ENCODE measurements at regions not wholly inside any gene's neighbourhood (a gene's known extent, or its start where the extent isn't known, plus 50 kb on each side); places are given as distances from the start of the nearest gene placed in this dataset.

DNA sequence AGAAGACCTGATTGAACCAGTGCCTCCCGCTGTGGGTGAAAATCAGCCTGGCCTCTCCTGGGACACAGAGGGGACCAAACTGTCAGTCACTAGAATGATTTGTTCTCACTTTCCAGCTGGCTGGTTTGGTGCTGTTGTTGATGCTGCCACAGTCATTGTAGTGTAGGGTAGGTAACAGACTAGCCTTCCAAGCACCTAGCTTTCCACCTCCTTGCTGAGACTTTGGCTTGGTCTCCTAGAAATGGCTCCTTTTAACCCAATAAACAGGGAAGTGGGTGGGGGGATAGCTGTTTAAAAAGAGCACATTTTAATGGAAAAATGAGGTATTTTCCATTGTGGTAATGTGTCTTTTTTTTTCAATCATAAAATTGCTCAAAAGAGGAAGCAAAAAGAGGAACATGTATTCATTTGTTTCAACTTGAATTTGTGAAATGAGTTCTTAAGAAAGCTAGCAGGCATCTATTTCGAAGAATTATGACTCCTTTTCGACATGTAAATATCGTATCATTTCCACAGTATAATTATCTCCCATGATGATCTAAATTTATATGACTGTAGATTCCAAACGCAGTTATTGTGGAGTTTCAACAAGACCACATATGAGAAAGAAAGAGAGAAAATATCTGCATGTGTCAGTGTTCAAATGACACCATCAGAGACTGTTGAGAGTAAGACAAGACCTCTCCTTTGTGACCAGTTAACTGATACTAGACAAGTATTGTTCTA is 190.1 kb downstream of the HLX start (continued):
- TF ChIP-seq, protein P1, sequence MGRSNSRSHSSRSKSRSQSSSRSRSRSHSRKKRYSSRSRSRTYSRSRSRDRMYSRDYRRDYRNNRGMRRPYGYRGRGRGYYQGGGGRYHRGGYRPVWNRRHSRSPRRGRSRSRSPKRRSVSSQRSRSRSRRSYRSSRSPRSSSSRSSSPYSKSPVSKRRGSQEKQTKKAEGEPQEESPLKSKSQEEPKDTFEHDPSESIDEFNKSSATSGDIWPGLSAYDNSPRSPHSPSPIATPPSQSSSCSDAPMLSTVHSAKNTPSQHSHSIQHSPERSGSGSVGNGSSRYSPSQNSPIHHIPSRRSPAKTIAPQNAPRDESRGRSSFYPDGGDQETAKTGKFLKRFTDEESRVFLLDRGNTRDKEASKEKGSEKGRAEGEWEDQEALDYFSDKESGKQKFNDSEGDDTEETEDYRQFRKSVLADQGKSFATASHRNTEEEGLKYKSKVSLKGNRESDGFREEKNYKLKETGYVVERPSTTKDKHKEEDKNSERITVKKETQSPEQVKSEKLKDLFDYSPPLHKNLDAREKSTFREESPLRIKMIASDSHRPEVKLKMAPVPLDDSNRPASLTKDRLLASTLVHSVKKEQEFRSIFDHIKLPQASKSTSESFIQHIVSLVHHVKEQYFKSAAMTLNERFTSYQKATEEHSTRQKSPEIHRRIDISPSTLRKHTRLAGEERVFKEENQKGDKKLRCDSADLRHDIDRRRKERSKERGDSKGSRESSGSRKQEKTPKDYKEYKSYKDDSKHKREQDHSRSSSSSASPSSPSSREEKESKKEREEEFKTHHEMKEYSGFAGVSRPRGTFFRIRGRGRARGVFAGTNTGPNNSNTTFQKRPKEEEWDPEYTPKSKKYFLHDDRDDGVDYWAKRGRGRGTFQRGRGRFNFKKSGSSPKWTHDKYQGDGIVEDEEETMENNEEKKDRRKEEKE (IDR thresholded peaks at IDR 0.05) = no peak
- TF ChIP-seq, protein P2, sequence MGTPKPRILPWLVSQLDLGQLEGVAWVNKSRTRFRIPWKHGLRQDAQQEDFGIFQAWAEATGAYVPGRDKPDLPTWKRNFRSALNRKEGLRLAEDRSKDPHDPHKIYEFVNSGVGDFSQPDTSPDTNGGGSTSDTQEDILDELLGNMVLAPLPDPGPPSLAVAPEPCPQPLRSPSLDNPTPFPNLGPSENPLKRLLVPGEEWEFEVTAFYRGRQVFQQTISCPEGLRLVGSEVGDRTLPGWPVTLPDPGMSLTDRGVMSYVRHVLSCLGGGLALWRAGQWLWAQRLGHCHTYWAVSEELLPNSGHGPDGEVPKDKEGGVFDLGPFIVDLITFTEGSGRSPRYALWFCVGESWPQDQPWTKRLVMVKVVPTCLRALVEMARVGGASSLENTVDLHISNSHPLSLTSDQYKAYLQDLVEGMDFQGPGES (IDR thresholded peaks at IDR 0.05) = no peak
- TF ChIP-seq CREM (IDR thresholded peaks at IDR 0.05; ENCODE audit: low read depth) (peak; percentile 92; the same call in 1 of the 2 replicates), KDM1A (IDR thresholded peaks at IDR 0.05; ENCODE audit: borderline replicate concordance) (no peak), CBX5 (IDR thresholded peaks at IDR 0.05; ENCODE audit: low read depth) (0 out of 2 replicates have a peak, but pooled peaks have one; percentile 15), JUND (IDR thresholded peaks at IDR 0.05; ENCODE audit: low read depth, low read length) (peak; percentile 79; the same call in 1 of the 2 replicates), IKZF2 (IDR thresholded peaks at IDR 0.05) (peak; percentile 99), POLR2A (IDR thresholded peaks at IDR 0.05; ENCODE audit: low read depth, low read length) (no peak), ZSCAN29 (IDR thresholded peaks at IDR 0.05) (no peak), CBFB (IDR thresholded peaks at IDR 0.05; ENCODE audit: low read depth) (peak; percentile 89; the same call in 1 of the 2 replicates), NR2F1 (conservative IDR thresholded peaks at IDR 0.05) (peak; percentile 33; the same call in 1 of the 2 replicates)
- TF ChIP-seq, protein P3, sequence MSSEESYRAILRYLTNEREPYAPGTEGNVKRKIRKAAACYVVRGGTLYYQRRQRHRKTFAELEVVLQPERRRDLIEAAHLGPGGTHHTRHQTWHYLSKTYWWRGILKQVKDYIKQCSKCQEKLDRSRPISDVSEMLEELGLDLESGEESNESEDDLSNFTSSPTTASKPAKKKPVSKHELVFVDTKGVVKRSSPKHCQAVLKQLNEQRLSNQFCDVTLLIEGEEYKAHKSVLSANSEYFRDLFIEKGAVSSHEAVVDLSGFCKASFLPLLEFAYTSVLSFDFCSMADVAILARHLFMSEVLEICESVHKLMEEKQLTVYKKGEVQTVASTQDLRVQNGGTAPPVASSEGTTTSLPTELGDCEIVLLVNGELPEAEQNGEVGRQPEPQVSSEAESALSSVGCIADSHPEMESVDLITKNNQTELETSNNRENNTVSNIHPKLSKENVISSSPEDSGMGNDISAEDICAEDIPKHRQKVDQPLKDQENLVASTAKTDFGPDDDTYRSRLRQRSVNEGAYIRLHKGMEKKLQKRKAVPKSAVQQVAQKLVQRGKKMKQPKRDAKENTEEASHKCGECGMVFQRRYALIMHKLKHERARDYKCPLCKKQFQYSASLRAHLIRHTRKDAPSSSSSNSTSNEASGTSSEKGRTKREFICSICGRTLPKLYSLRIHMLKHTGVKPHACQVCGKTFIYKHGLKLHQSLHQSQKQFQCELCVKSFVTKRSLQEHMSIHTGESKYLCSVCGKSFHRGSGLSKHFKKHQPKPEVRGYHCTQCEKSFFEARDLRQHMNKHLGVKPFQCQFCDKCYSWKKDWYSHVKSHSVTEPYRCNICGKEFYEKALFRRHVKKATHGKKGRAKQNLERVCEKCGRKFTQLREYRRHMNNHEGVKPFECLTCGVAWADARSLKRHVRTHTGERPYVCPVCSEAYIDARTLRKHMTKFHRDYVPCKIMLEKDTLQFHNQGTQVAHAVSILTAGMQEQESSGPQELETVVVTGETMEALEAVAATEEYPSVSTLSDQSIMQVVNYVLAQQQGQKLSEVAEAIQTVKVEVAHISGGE (CRISPR knock-in tag; IDR thresholded peaks at IDR 0.05) = no peak
- TF ChIP-seq, protein P4, sequence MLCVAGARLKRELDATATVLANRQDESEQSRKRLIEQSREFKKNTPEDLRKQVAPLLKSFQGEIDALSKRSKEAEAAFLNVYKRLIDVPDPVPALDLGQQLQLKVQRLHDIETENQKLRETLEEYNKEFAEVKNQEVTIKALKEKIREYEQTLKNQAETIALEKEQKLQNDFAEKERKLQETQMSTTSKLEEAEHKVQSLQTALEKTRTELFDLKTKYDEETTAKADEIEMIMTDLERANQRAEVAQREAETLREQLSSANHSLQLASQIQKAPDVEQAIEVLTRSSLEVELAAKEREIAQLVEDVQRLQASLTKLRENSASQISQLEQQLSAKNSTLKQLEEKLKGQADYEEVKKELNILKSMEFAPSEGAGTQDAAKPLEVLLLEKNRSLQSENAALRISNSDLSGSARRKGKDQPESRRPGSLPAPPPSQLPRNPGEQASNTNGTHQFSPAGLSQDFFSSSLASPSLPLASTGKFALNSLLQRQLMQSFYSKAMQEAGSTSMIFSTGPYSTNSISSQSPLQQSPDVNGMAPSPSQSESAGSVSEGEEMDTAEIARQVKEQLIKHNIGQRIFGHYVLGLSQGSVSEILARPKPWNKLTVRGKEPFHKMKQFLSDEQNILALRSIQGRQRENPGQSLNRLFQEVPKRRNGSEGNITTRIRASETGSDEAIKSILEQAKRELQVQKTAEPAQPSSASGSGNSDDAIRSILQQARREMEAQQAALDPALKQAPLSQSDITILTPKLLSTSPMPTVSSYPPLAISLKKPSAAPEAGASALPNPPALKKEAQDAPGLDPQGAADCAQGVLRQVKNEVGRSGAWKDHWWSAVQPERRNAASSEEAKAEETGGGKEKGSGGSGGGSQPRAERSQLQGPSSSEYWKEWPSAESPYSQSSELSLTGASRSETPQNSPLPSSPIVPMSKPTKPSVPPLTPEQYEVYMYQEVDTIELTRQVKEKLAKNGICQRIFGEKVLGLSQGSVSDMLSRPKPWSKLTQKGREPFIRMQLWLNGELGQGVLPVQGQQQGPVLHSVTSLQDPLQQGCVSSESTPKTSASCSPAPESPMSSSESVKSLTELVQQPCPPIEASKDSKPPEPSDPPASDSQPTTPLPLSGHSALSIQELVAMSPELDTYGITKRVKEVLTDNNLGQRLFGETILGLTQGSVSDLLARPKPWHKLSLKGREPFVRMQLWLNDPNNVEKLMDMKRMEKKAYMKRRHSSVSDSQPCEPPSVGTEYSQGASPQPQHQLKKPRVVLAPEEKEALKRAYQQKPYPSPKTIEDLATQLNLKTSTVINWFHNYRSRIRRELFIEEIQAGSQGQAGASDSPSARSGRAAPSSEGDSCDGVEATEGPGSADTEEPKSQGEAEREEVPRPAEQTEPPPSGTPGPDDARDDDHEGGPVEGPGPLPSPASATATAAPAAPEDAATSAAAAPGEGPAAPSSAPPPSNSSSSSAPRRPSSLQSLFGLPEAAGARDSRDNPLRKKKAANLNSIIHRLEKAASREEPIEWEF (IDR thresholded peaks at IDR 0.05; ENCODE audit: insufficient replicate concordance, low read depth, low read length) = peak; percentile 56
- TF ChIP-seq, protein P5, sequence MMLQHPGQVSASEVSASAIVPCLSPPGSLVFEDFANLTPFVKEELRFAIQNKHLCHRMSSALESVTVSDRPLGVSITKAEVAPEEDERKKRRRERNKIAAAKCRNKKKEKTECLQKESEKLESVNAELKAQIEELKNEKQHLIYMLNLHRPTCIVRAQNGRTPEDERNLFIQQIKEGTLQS (IDR thresholded peaks at IDR 0.05; ENCODE audit: borderline replicate concordance, extremely low read depth, low read depth, low read length) = no peak
- TF ChIP-seq, protein P6, sequence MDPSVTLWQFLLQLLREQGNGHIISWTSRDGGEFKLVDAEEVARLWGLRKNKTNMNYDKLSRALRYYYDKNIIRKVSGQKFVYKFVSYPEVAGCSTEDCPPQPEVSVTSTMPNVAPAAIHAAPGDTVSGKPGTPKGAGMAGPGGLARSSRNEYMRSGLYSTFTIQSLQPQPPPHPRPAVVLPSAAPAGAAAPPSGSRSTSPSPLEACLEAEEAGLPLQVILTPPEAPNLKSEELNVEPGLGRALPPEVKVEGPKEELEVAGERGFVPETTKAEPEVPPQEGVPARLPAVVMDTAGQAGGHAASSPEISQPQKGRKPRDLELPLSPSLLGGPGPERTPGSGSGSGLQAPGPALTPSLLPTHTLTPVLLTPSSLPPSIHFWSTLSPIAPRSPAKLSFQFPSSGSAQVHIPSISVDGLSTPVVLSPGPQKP (IDR thresholded peaks at IDR 0.05; ENCODE audit: low read depth, low read length) = no peak; the same call in 1 of the 2 replicates
